ENCODE measurements at regions not wholly inside any gene's neighbourhood (a gene's known extent, or its start where the extent isn't known, plus 50 kb on each side); places are given as distances from the start of the nearest gene placed in this dataset.
"Not testable (repeated sequence)": the region's sequence is repeated elsewhere in the genome, so short reads cannot be mapped to it uniquely, and the experiment has no call there.

DNA sequence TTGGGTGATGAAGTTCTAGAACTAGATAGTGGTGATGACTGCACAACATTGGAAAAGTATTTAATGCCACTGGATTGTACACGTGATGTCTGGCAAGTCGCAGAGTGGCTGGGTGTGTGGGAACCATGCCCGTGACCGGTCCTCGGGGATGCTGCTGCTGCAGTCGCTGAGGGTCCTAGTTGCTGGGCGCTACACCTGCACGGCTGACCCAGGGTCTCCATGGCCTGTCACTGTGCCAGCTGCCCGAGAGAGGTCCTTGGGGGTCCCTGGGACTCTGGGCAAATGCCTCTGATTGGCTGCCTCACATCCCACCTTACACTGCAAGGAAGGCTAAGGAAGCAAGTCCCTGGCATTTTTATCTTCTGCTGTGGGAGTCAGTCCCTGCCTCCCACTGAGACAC is 109.1 kb upstream of the PABPC3 start:
- DNase-seq = no peak
- in situ Hi-C loops (cut with MboI; ENCODE audit: low pct_unique_long_range_greater_than_20kb, low sequenced_read_pairs) = loop anchor here (25.0 kb wide), 1 partner anchor 250 kb away; no protein-coding TSS in a partner anchor

DNA sequence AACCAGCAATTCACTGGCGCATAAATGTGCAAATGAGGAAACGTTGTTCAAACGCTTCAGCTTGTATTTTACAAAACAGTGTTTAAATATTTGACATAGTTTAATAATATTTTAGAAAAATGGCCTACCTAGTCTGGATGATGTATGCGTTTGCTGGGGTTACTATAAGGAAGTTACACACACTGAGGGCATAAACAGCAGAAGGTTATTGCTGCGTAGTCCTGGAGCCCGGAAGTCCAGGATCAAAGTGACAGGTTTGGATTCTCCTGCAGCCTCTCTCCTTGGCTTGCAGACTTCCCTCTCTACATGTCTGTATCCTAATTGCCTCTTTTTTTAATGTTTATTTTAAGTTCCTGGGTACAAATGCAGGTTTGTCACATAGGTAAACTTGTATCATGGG is 106.0 kb upstream of the PABPC3 start:
- DNase-seq = not testable (repeated sequence)
- in situ Hi-C loops (cut with MboI; ENCODE audit: low pct_unique_long_range_greater_than_20kb, low sequenced_read_pairs) = loop anchor here (25.0 kb wide), 1 partner anchor 253 kb away; no protein-coding TSS in a partner anchor

DNA sequence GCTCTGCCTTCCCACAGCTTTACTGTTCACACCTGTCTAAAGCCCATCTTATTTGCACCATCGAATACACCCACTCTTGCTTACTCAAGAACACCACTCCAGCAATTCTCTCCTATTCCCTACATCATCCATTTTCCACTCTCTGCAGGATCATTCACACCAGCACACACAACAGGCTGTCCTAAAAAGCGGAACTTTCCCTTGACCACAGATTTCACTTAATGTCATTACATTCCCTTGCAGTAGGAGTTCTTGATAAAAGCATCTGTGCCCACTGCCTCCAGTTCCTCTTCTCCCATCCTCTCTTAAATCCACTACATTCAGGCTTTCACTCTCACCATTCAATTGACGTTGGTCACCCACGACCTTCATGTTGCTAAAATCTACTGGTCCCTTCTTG is 103.0 kb upstream of the PABPC3 start:
- DNase-seq = peak; percentile 78
- in situ Hi-C loops (cut with MboI; ENCODE audit: low pct_unique_long_range_greater_than_20kb, low sequenced_read_pairs) = loop anchor here (25.0 kb wide), 1 partner anchor 256 kb away; no protein-coding TSS in a partner anchor

DNA sequence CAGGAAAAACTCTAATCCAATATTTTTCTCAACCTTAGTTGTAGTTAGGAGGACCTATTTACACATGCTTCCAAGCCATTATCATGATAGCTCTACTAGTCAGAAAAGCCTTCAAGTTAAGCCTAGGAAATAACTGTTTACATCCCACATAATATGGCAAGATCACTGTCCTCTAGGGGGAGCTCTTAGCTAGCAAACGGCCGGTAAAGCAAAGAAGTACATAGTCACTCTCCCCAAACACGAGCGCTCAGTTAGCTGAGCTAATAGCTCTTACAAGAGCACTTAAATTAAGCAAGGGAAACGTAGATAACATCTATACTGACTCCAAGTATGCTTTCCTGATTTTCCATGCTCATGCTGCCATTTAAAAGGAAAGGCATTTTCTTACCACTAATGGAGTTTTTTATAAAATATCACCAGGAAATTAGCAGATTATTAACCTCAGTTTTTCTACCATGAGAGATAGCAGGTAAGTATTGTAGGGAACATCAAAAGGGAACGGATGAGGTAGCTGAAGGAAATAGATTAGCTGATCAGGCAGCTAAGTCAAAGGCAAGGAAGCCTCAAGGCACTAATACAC is 100.6 kb upstream of the PABPC3 start:
- in situ Hi-C loops (cut with MboI; ENCODE audit: low pct_unique_long_range_greater_than_20kb, low sequenced_read_pairs) = loop anchor here (25.0 kb wide), 1 partner anchor 258 kb away; no protein-coding TSS in a partner anchor
- peak; percentile 83 for DNase-seq

DNA sequence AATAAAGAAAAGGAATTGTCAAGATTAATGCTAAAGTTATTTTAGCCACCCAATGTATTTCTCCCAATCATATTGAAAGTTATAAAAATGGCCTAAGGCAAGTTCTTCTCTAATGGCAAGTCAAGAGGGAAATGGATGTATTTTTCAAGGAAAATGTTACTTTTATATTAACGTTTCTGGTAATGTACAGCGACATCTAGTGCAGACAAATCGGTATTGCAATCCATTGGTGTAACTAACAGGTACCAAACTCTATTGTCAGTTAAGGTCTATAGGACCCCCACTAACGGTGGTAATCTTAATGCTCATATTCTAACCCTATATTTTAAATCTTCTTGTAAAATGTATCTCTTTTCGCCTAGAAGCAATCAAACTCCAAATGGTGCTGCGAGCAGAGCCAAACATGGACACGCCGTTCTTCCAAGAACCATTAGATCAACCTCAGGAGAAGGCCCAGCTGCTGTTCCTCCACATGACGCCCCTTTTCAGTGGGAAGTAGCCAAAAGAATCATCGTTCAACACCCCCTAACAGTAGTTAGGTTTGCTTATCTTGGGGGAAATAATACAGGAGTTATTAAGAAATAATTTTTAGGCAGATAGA is 98.5 kb upstream of the PABPC3 start:
- in situ Hi-C loops (cut with MboI; ENCODE audit: low pct_unique_long_range_greater_than_20kb, low sequenced_read_pairs) = loop anchor here (25.0 kb wide), 1 partner anchor 260 kb away; no protein-coding TSS in a partner anchor

DNA sequence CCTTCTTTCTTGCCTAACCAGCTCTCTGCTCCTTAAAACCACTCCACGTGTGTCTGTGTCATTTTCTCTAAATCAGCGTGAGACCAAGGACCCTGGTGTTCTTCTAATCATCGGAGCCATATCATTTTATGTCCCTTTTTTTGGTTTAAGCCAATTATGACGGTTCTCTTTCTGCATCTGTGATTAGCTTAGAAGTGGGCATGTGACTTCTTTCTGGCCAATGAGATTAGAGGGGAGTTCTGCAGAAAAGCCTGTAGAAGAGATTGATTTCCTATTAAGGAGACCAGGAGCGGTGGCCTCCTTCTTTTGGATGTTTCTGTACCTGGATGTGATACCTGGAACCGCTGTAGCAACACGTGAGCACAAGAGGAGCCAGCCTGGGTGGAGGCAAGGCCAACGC is 97.5 kb upstream of the PABPC3 start:
- DNase-seq = no peak
- in situ Hi-C loops (cut with MboI; ENCODE audit: low pct_unique_long_range_greater_than_20kb, low sequenced_read_pairs) = loop anchor here (25.0 kb wide), 1 partner anchor 261 kb away; no protein-coding TSS in a partner anchor

More for the DNA sequence above, 98.5 kb upstream of the PABPC3 start:
- DNase-seq = peak; percentile 41

DNA sequence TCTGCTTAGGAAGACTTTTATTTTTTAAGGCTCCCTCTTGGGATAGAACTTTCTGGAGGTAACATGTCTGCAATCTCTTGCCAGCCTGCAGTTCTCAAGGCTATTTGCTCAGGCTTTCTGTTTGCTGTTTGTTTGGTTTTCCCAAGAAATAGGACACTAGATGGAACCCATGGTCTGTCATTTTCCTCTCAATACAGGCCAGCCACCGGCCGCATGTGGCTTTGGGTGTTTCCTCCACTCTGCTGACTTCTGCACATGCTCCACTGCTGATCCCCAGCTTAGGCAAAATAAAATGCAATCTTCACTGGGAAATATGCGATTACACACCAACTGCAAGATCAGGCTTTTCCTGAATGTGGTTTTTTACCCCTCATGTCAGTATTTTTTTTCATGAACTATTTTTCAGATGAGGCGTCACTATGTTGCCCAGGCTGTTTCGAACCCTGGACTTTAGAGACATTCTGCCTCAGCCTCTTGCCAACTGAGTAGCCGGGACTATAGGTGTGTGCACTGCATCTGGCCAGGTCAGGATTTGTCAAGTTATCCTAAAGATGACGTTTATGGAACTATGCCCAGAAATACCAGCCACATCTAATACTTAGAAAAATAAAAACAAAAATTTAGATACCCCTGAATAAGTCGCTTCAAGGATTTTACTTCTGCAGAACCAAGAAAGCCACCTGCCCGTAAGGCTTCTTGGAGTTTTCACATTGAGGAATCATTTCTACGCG is 94.3 kb upstream of the PABPC3 start:
- peak; percentile 10 for DNase-seq
- in situ Hi-C loops (cut with MboI; ENCODE audit: low pct_unique_long_range_greater_than_20kb, low sequenced_read_pairs) = no loop called here

DNA sequence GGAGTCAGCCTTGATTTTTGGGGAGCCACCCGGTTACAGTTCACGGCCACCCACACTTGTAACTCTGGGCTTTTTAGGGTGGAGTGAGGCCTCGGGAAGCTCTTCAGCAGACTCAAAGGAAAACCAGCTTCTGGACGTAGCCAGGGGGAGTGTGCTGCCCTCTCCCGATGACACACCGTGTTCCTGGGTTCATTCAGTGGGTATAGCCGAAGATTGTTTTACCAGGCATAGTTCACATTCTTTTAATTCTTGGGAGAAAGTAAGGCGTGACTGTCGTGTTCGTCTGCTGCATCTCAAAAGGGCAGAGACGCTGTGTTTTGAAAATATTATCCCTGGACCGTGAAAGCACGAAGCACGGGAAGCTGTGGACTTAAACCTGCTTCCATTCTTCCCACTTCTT is 93.6 kb upstream of the PABPC3 start:
- DNase-seq; in situ Hi-C loops (cut with MboI; ENCODE audit: low pct_unique_long_range_greater_than_20kb, low sequenced_read_pairs): not testable (repeated sequence)

DNA sequence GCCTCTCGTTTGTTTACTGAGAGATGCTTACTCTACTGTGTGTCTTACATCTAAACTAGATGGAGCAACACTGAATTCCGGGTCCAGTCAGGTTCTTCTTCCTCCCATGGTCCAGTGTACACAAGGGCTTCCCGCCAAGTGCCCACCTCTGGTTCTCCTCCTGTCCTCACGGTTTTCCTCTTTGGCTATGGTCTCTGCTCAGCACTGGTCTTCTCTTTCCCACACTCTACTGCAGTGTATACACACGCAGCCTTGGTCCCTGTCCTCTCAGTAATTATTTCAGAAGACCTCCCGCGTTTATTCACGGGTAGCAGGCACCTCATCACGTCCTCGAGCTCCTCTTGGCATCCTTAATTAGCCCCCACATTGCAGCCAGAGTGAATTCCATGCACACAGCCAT is 91.4 kb upstream of the PABPC3 start:
- DNase-seq; in situ Hi-C loops (cut with MboI; ENCODE audit: low pct_unique_long_range_greater_than_20kb, low sequenced_read_pairs): not testable (repeated sequence)

DNA sequence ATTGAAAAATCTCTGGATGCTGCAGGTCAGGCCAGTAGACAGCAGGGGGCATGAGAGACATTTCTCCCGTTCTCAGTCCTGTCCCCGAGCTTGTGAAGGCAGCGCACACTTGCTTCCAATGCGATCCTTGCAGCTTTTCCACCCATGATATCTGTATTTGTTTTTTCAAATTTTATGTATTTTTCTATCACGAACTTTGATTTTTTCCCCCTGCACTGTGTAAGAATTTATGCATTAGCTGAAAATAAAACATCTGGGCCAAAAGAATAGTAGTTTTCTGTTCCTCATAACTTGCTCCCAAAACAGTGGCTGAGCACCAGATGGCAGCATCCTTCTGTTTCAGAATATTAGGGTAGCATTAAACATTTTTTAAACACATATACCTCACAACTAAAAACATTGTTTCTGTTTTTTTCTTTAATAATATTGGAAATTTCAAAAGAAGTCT is 90.9 kb upstream of the PABPC3 start:
- in situ Hi-C loops (cut with MboI; ENCODE audit: low pct_unique_long_range_greater_than_20kb, low sequenced_read_pairs) = not testable (repeated sequence)
- DNase-seq = peak; percentile 56

DNA sequence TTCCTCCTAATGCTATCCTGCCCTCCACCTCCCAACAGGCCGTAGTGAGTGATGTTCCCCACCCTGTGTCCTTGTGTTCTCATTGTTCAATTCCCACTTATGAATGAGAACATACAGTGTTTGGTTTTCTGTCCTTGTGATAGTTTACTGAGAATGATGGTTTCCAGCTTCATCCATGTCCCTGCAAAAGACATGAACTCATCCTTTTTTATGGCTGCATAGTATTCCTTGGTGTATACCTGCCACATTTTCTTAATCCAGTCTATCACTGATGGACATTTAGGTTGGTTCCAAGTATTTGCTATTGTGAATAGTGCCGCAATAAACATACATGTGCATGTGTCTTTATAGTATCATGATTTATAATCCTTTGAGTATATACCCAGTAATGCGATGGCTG is 88.5 kb upstream of the PABPC3 start:
- in situ Hi-C loops (cut with MboI; ENCODE audit: low pct_unique_long_range_greater_than_20kb, low sequenced_read_pairs); DNase-seq: not testable (repeated sequence)

DNA sequence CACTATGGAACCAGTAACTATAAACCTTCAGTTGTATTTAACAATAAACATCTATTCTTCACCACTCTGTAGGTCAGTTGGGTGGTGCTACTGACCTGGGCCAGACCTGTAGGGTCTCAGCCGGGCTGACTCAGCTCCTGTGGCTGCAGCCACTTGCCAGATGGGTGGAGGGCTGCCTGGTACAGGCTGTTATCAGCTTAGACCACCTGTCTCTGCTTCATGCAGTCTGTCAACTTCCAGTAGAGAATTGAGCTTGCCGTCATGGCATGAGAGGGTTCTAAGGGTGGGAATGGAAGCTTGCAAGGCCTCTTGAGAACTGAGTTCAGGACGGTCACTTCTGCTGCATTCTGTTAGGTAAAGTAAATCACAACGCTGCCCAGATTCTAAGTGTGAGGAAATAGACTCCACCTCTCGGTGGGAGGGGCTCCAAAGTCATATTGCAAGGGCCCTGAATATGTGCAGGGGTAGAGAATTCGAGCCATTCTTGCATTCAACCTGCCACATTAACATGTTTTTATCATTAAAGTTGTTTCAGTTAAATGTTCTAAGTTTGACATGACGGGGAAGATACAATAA is 81.5 kb upstream of the PABPC3 start:
- in situ Hi-C loops (cut with MboI; ENCODE audit: low pct_unique_long_range_greater_than_20kb, low sequenced_read_pairs); DNase-seq: not testable (repeated sequence)

DNA sequence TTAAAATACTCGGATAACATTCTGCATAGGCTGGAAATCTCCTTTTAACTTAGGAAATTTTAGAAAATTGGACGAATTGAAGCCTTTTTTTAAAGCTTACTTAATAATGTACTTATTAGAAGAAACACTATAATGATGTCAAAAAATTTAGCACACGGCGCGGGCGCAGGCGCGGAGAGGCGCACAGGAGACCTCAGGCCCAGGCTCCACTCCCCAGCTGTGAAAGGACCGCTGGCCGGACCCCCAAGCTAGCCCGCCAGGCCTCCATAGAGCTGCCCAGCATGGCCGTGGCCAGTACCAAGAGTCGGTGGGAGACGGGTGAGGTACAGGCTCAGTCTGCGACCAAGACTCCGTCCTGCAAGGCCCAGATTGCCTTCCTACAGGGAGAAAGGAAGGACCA is 78.8 kb upstream of the PABPC3 start:
- in situ Hi-C loops (cut with MboI; ENCODE audit: low pct_unique_long_range_greater_than_20kb, low sequenced_read_pairs); DNase-seq: not testable (repeated sequence)

DNA sequence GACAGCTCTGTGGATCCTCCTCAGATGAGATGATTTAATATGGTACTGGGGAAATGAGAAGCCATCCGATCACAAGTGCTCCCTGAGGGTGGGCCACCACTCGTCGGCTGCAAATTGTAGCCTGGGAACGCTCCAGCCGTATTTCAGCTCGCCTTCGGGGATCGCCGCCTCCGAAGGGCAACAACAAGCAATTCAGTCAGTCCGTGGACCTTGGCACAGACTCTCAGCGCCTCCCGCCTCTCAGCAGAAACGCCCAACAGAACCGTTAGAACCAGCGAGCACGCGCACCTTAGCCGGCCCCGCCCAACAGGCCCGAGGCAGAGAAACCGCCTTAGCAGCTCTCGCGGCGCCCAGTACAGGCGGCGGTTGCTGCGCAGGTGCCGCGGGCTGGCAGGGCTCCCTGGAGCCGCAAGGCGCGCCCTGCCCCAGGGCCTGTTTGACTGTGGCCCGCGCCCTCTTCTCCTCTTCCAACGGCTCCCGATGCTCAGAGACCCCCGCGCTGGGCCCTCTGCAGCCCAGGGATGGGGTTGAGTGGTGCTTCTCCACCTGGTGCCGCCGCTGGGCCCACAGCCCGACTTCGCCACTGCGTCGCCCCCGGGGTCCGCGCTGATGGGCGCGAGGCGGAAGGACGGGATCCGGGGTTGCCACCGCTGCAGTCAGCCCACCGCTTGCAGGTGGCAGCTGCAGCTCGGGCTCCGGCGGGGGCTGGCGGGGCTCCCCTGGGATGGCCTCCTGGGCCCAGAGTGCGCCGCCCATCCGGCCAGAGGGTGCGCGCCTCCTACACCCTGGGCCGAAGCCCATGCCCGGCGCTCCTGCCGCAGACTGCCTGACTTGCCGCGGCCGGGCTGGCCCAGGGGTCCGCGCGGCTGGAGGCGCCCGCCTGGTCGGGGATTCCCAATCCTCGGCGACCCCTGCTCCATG is 77.9 kb upstream of the PABPC3 start:
- DNase-seq; in situ Hi-C loops (cut with MboI; ENCODE audit: low pct_unique_long_range_greater_than_20kb, low sequenced_read_pairs): not testable (repeated sequence)

DNA sequence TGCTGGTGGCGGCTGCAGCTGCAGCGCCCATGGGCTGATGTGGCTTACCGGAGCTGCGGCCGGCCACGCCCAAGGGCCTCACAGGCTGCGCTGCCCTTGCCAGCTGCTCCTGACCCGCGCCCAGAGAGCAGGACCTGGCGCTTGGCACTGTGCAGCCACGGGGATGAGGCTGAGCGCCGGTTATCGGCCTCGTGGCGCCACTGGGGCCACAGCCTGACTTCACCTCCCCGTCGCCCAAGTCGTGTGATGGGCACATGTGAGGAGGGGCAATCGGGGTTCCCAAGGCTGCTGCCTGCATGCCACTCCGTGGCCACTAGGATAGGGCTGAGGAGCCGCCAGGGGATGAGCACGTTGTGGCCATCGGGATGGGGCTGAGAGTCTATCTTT is 77.2 kb upstream of the PABPC3 start:
- no peak for DNase-seq
- in situ Hi-C loops (cut with MboI; ENCODE audit: low pct_unique_long_range_greater_than_20kb, low sequenced_read_pairs) = no loop called here

DNA sequence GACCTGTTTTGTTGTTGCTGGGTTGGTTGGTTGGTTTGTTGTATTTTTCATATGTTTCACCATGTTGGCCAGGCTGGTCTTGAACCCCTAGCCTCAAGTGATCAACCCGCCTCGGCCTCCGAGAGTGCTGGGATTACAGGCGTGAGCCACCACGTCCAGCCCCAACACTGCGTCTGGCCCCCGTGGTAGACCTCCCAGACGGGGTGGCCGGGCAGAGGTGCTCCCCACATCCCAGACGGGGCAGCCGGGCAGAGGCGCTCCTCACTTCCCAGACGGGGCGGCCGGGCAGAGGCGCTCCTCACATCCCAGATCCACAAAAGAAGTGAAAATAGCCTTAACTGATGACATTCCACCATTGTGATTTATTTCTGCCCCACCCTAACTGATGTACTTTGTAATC is 76.2 kb upstream of the PABPC3 start:
- DNase-seq; in situ Hi-C loops (cut with MboI; ENCODE audit: low pct_unique_long_range_greater_than_20kb, low sequenced_read_pairs): not testable (repeated sequence)

DNA sequence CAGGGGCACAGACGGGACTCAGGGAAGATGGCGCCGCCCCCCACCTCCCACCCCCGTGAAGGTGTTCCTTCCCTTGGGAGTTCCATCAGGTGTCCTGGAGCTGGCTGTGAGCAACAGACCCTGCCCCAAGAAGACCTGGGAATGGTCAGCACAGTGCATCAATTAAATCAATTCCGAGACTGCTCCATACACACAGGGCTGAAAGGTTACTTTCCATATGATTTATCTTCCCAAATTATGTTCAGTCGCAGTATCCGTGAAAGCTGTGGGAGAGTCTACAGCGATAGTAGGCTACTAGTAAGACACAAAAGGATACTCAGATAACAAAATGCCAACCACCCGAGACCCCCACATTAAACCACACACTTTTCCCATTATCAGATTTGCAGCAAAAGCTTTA is 71.8 kb upstream of the PABPC3 start:
- in situ Hi-C loops (cut with MboI; ENCODE audit: low pct_unique_long_range_greater_than_20kb, low sequenced_read_pairs) = no loop called here
- no peak for DNase-seq

DNA sequence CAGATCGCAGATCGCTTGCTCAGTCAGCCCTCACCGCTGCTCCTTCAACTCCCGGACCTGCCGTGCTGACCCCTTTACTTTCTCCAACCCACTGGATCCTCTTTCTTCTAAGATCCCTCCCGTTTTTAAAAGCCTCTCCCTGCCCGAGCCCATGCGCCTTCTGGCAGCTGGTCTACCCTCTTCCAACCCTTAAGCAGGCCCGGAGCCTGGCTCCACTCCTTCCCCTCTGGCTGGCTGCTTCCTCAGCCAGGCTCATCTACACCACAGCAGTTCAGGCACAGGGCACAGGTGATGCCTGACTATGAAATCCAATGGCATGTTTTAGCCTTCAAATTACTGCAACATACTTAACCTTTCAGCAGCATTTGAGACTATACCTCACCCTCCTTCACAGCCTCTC is 63.8 kb upstream of the PABPC3 start:
- in situ Hi-C loops (cut with MboI; ENCODE audit: low pct_unique_long_range_greater_than_20kb, low sequenced_read_pairs) = no loop called here
- DNase-seq = no peak

DNA sequence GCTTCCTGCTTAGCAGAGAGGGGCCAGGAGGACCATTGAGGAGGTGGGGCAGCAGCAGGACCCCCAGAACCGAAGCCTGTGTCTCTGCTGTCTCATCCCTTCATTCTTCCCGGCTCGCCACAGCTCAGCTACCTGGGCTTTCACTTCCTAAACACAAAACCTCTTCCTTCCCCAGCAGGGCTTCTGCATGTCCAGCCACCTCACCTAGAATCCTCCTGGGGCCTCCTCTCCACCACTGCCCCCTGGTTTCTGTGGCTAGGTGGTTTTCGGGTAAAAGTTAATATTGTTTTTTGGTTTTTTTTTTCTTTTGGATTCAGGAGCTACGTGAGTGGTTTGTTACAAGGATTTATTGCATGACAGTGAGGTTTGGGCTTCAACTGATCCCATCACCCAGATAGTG is 61.8 kb upstream of the PABPC3 start:
- in situ Hi-C loops (cut with MboI; ENCODE audit: low pct_unique_long_range_greater_than_20kb, low sequenced_read_pairs) = no loop called here
- no peak for DNase-seq
